Activated B cell treated with CpG ODN at 0.5 μM for 24 hours (primary cell): ENCODE measurements at regions not wholly inside any gene's neighbourhood (a gene's known extent, or its start where the extent isn't known, plus 50 kb on each side); places are given as distances from the start of the nearest gene placed in this dataset.
"Not testable (repeated sequence)": the region's sequence is repeated elsewhere in the genome, so short reads cannot be mapped to it uniquely, and the experiment has no call there.

Source experiments
- ATAC-seq: fragments of 200-7000 bp; cut with Tn5 transposase; one replicate; pipeline ENCODE4 v1.10.0; 2021; ENCODE audit warnings: low read depth, mild to moderate bottlenecking, moderate library complexity
- CTCF ChIA-PET: fragments of 350-600 bp; sonication (Branson Sonifier 250); formaldehyde crosslinking; loops from one replicate; lab custom pipeline; 2021; ENCODE audit warnings: antibody characterized with exemption; lab: Charles Lee
- POLR2A ChIA-PET: fragments of 350-600 bp; sonication (Branson Sonifier 250); formaldehyde crosslinking; loops from one replicate; lab custom pipeline; 2021; ENCODE audit warnings: antibody characterized with exemption; lab: Charles Lee
- DNase-seq: peaks from one replicate; pipeline ENCODE4 v3.0.0; 2022
- H3K27ac Mint-ChIP-seq: one replicate; pipeline ENCODE4 v1.8.0; 2020; ENCODE audit warnings: mixed read lengths
- H3K27me3 Mint-ChIP-seq: one replicate; pipeline ENCODE4 v1.8.0; 2021; ENCODE audit warnings: mixed read lengths
- H3K36me3 Mint-ChIP-seq: one replicate; pipeline ENCODE4 v1.8.0; 2021; ENCODE audit warnings: low read depth, mixed read lengths
- H3K4me1 Mint-ChIP-seq: one replicate; pipeline ENCODE4 v1.8.0; 2021; ENCODE audit warnings: mixed read lengths
- H3K4me3 Mint-ChIP-seq: one replicate; pipeline ENCODE4 v1.8.0; 2020; ENCODE audit warnings: mild to moderate bottlenecking, mixed read lengths
- H3K9me3 Mint-ChIP-seq: one replicate; pipeline ENCODE4 v1.8.0; 2020; ENCODE audit warnings: mixed read lengths
- intact Hi-C: fragments of 100-400 bp; cut with micrococcal nuclease; formaldehyde crosslinking; loops from one replicate; pipeline ENCODE4 v1.15.1; 2024
- TF ChIP-seq, protein P1 (sequence below): fragments of 200-600 bp; IDR thresholded peaks from one replicate; pipeline ENCODE4 v1.8.0; 2022; ENCODE audit warnings: antibody characterized with exemption, mild to moderate bottlenecking

DNA sequence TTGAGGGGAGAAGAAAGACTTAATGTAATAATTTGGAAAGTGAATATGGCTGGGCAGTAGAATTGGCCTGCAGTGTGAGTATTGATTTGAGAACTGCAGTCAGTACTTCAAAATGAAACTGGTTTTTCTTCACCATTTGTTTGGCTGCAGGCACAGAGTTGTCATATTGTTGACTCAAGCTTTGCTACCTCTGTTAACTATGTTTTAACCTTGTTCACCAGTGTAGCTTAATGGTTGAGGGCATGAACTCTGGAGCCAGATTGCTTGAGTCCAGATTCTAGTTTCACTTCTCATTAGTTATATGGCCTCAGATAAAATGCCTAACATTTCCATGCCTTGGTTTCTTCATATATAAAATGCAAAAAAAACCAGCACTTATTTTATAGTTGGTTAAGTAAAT is 64.1 kb downstream of the CFAP44 start:
- Mint-ChIP-seq H3K36me3 (peaks cover 10% of the 10 kb centered on the region), H3K27ac (no peak overlapping the region), H3K27me3 (no peaks in the 10 kb centered on the region), H3K9me3 (no peaks in the 10 kb centered on the region), H3K4me1 (no peaks in the 10 kb centered on the region), H3K4me3 (no peak overlapping the region)
- ChIA-PET CTCF (no interaction called here), POLR2A (no interaction called here)
- ATAC-seq (no peak), DNase-seq (no peak)
- intact Hi-C loops: no loop called here
- TF ChIP-seq, protein P1, sequence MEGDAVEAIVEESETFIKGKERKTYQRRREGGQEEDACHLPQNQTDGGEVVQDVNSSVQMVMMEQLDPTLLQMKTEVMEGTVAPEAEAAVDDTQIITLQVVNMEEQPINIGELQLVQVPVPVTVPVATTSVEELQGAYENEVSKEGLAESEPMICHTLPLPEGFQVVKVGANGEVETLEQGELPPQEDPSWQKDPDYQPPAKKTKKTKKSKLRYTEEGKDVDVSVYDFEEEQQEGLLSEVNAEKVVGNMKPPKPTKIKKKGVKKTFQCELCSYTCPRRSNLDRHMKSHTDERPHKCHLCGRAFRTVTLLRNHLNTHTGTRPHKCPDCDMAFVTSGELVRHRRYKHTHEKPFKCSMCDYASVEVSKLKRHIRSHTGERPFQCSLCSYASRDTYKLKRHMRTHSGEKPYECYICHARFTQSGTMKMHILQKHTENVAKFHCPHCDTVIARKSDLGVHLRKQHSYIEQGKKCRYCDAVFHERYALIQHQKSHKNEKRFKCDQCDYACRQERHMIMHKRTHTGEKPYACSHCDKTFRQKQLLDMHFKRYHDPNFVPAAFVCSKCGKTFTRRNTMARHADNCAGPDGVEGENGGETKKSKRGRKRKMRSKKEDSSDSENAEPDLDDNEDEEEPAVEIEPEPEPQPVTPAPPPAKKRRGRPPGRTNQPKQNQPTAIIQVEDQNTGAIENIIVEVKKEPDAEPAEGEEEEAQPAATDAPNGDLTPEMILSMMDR: no peak

DNA sequence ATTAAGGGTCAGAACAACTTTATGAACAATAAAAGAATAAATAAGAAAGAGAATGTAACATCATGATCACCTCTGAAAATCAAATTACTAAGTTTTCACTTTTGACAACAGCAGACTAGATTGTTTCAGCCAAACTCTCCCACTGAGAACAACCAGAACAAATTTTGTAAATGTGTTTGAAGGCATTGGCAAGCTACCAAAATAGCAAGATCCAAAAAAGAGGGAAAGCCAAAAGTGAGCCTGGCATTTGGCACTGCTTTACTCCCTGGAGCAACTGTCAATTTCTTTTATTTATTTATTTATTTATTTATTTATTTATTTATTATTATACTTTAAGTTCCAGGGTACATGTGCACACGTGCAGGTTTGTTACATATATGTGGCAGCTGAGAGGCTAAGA is 67.2 kb downstream of the CFAP44 start:
- no peak for ATAC-seq
- intact Hi-C loops: no loop called here
- DNase-seq: no peak
- Mint-ChIP-seq H3K27me3 (no peaks in the 10 kb centered on the region), H3K36me3 (no peaks in the 10 kb centered on the region), H3K4me1 (no peaks in the 10 kb centered on the region), H3K9me3 (no peaks in the 10 kb centered on the region), H3K4me3 (no peak overlapping the region), H3K27ac (no peak overlapping the region)
- TF ChIP-seq, protein P1: no peak
- ChIA-PET POLR2A (no interaction called here), CTCF (no interaction called here)

DNA sequence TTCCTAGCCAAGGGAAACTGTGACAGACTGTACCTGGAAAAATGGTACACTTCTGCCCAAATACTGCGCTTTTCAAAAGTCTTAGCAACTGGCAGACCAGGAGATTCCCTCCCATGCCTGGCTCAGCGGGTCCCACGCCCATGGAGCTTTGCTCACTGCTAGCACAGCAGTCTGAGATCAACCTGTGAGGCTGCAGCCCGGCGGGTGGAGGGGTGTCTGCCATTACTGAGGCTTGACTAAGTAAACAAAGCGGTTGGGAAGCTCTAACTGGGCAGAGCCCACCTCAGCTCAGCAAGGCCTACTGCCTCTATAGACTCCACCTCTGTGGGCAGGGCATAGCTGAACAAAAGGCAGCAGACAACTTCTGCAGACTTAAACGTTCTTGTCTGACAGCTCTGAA is 74.5 kb downstream of the CFAP44 start:
- ATAC-seq, H3K4me3 Mint-ChIP-seq, DNase-seq, POLR2A ChIA-PET, intact Hi-C loops, H3K36me3 Mint-ChIP-seq, H3K27ac Mint-ChIP-seq, CTCF ChIA-PET, H3K27me3 Mint-ChIP-seq, H3K9me3 Mint-ChIP-seq, H3K4me1 Mint-ChIP-seq: not testable (repeated sequence)

DNA sequence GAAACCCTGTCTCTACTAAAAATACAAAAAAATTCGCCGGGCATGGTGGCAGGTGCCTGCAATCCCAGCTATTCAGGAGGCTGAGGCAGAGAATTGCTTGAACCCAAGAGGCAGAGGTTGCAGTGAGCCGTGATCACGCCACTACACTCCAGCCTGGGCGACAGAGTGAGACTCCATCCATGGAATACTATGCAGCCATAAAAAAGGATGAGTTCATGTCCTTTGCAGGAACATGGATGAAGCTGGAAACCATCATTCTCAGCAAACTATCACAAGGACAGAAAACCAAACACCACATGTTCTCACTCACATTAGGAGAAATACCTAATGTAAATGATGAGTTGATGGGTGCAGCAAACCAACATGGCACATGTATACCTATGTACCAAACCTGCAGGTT is 86.0 kb downstream of the CFAP44 start:
- ATAC-seq, H3K27me3 Mint-ChIP-seq, H3K4me1 Mint-ChIP-seq, POLR2A ChIA-PET, H3K36me3 Mint-ChIP-seq, H3K27ac Mint-ChIP-seq, H3K4me3 Mint-ChIP-seq, intact Hi-C loops, DNase-seq, CTCF ChIA-PET, H3K9me3 Mint-ChIP-seq: not testable (repeated sequence)

DNA sequence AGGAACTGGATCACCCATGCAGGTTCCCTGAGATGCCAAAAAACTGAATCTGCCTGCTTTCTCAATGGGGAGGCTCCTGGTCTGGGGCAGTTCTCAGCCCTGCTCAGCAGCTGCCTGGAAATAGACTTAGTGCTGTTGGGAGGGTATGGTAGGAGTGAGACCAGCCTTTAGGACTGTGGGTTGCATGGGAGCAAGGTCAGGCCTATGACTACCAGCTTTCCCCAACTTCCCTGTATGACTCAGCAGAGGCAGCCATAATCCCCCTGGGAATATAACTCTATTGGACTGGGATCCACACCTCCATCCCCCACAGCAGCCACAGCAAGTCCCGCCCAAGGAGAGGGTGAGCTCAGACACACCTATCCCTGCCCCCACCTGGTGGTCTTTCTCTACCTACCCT is 87.0 kb downstream of the CFAP44 start:
- Mint-ChIP-seq H3K9me3 (no peaks in the 10 kb centered on the region), H3K27me3 (no peaks in the 10 kb centered on the region), H3K4me1 (no peaks in the 10 kb centered on the region), H3K27ac (no peak overlapping the region), H3K36me3 (peaks cover 2% of the 10 kb centered on the region), H3K4me3 (no peak overlapping the region)
- ATAC-seq (no peak), DNase-seq (no peak)
- ChIA-PET CTCF (no interaction called here), POLR2A (no interaction called here)
- intact Hi-C loops: no loop called here
- TF ChIP-seq, protein P1: no peak

DNA sequence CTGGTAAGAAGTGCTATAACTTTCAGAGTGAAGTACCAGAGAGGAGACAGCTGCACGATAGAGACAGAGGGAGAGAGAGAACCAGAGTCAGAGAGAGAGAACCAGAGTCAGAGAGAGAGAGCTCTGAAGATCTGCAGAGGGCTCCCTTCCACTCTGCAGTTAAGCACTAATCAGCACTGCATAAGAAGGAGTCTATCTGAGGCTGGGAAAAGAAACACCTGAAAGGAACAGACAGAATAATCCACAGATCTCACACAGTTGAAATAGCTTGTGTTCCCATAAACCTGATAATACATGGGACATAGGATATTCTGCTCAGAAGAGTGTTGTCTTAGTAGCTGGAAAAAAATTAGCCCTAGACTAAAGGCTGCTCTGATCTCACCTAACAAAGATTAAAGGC is 87.6 kb downstream of the CFAP44 start:
- Mint-ChIP-seq H3K9me3 (no peaks in the 10 kb centered on the region), H3K4me3 (no peak overlapping the region), H3K27ac (no peak overlapping the region), H3K4me1 (no peaks in the 10 kb centered on the region), H3K27me3 (no peaks in the 10 kb centered on the region), H3K36me3 (peaks cover 2% of the 10 kb centered on the region)
- ATAC-seq (no peak), DNase-seq (no peak)
- TF ChIP-seq, protein P1: no peak
- ChIA-PET CTCF (no interaction called here), POLR2A (no interaction called here)
- intact Hi-C loops: no loop called here
